Prostate gland (tissue), 2 donors: ENCODE measurements at regions not wholly inside any gene's neighbourhood (a gene's known extent, or its start where the extent isn't known, plus 50 kb on each side); places are given as distances from the start of the nearest gene placed in this dataset.

ENCODE experiments used
- CTCF ChIP-seq, 4 experiments: fragments of 200-600 bp in 2 of 4; fragments of 450-650 bp in 2 of 4; sonication (generic) in 2 of 4; IDR thresholded peaks; 1 replicate in 3 of 4; 2 replicates in 1 of 4; pipeline ENCODE4 v1.5.1; 2016 to 2019; ENCODE audit warnings: antibody characterized with exemption in 4 of 4, mild to moderate bottlenecking in 2 of 4, moderate library complexity in 2 of 4
- POLR2AphosphoS5 ChIP-seq: sonication (generic); formaldehyde crosslinking; IDR thresholded peaks from one replicate; pipeline ENCODE4 v1.6.1; 2017; ENCODE audit warnings: antibody characterized with exemption

GRCh38 chr5:66248874-66249273, 104.8 kb downstream of the SREK1 start:
- no peak for TF ChIP-seq CTCF (IDR thresholded peaks at IDR 0.05)
- TF ChIP-seq POLR2AphosphoS5: no peak
